ENCODE measurements at regions not wholly inside any gene's neighbourhood (a gene's known extent, or its start where the extent isn't known, plus 50 kb on each side); places are given as distances from the start of the nearest gene placed in this dataset.
"Not testable (repeated sequence)": the region's sequence is repeated elsewhere in the genome, so short reads cannot be mapped to it uniquely, and the experiment has no call there.

- DNase-seq (ENCODE audit: low read depth) = no peak
Observed at GRCh38 chr6:140380427-140381218, 1006.2 kb upstream of the CITED2 start.

- DNase-seq (ENCODE audit: low read depth) = no peak
Observed at GRCh38 chr6:140379919-140380318, 1005.5 kb upstream of the CITED2 start.

GRCh38 chr6:140376209-140376608 is 1001.8 kb upstream of the CITED2 start:
- no peak for DNase-seq (ENCODE audit: low read depth)

GRCh38 chr6:140373728-140374127 is 999.3 kb upstream of the CITED2 start:
- DNase-seq (ENCODE audit: low read depth) = not testable (repeated sequence)

- no peak for DNase-seq (ENCODE audit: low read depth)
Observed at GRCh38 chr6:140372064-140372463, 997.6 kb upstream of the CITED2 start.

GRCh38 chr6:140370976-140371870 is 996.8 kb upstream of the CITED2 start:
- no peak for DNase-seq (ENCODE audit: low read depth)

GRCh38 chr6:140370441-140370840 is 996.0 kb upstream of the CITED2 start:
- DNase-seq (ENCODE audit: low read depth) = no peak

- DNase-seq (ENCODE audit: low read depth) = no peak
Observed at GRCh38 chr6:140366991-140367390, 992.5 kb upstream of the CITED2 start.

- DNase-seq (ENCODE audit: low read depth) = no peak
Observed at GRCh38 chr6:140364916-140365315, 990.5 kb upstream of the CITED2 start.

- no peak for DNase-seq (ENCODE audit: low read depth)
Observed at GRCh38 chr6:140360651-140361050, 986.2 kb upstream of the CITED2 start.

GRCh38 chr6:140355476-140355875 is 981.0 kb upstream of the CITED2 start:
- no peak for DNase-seq (ENCODE audit: low read depth)

- DNase-seq (ENCODE audit: low read depth) = no peak
Observed at GRCh38 chr6:140354296-140354695, 979.8 kb upstream of the CITED2 start.

GRCh38 chr6:140353536-140353935 is 979.1 kb upstream of the CITED2 start:
- no peak for DNase-seq (ENCODE audit: low read depth)

- no peak for DNase-seq (ENCODE audit: low read depth)
Observed at GRCh38 chr6:140346428-140346827, 972.0 kb upstream of the CITED2 start.

GRCh38 chr6:140345935-140346334 is 971.5 kb upstream of the CITED2 start:
- DNase-seq (ENCODE audit: low read depth) = no peak

- DNase-seq (ENCODE audit: low read depth) = no peak
Observed at GRCh38 chr6:140344142-140344913, 969.9 kb upstream of the CITED2 start.

- DNase-seq (ENCODE audit: low read depth) = no peak
Observed at GRCh38 chr6:140343128-140343527, 968.7 kb upstream of the CITED2 start.

GRCh38 chr6:140341272-140341671 is 966.8 kb upstream of the CITED2 start:
- DNase-seq (ENCODE audit: low read depth) = no peak

GRCh38 chr6:140340795-140341194 is 966.3 kb upstream of the CITED2 start:
- DNase-seq (ENCODE audit: low read depth) = no peak

- not testable (repeated sequence) for DNase-seq (ENCODE audit: low read depth)
Observed at GRCh38 chr6:140339084-140339483, 964.6 kb upstream of the CITED2 start.

GRCh38 chr6:140321891-140322290 is 947.4 kb upstream of the CITED2 start:
- DNase-seq (ENCODE audit: low read depth) = no peak
